Endodermal cell (in vitro differentiated cells): ENCODE measurements at regions not wholly inside any gene's neighbourhood (a gene's known extent, or its start where the extent isn't known, plus 50 kb on each side); places are given as distances from the start of the nearest gene placed in this dataset.
A peak's percentile ranks its signal among the peaks of the same experiment; 100 is the strongest.

Experiments used
- DNase-seq: peaks from one replicate; pipeline ENCODE4 v3.0.0-alpha.2; 2017
- H3K27ac ChIP-seq: 2 replicates; pipeline ENCODE4 v1.5.1; 2013; ENCODE audit warnings: mild to moderate bottlenecking, low read depth, low read length, moderate library complexity
- H3K27me3 ChIP-seq: 2 replicates; pipeline ENCODE4 v1.6.1; 2013; ENCODE audit warnings: mild to moderate bottlenecking, low read length, moderate library complexity; ENCODE audit not compliant: insufficient read depth, control insufficient read depth, poor library complexity, severe bottlenecking
- H3K36me3 ChIP-seq: 2 replicates; pipeline ENCODE4 v1.7.0; 2013; ENCODE audit warnings: mild to moderate bottlenecking, low read length, moderate library complexity; ENCODE audit not compliant: control insufficient read depth, insufficient read depth
- H3K4me1 ChIP-seq: one replicate; pipeline ENCODE4 v1.7.0; 2013; ENCODE audit warnings: low read length; ENCODE audit not compliant: control insufficient read depth, insufficient read depth
- H3K4me3 ChIP-seq: 2 replicates; pipeline ENCODE4 v1.5.1; 2013; ENCODE audit warnings: mild to moderate bottlenecking, low read length, moderate library complexity
- H3K9ac ChIP-seq: 2 replicates; pipeline ENCODE4 v1.6.1; 2013; ENCODE audit warnings: mild to moderate bottlenecking, low read length, moderate library complexity; ENCODE audit not compliant: poor library complexity, severe bottlenecking; ENCODE audit errors: extremely low read depth
- H3K9me3 ChIP-seq: 2 replicates; pipeline ENCODE4 v1.6.1; 2013; ENCODE audit warnings: mild to moderate bottlenecking, low read length, moderate library complexity; ENCODE audit not compliant: control insufficient read depth
- H3K27ac Mint-ChIP-seq: 2 replicates; pipeline ENCODE4 v1.8.0; 2020; ENCODE audit warnings: mixed read lengths
- H3K27me3 Mint-ChIP-seq: 2 replicates; pipeline ENCODE4 v1.8.0; 2021; ENCODE audit warnings: mild to moderate bottlenecking, mixed read lengths; ENCODE audit not compliant: insufficient read depth
- H3K36me3 Mint-ChIP-seq: 2 replicates; pipeline ENCODE4 v1.8.0; 2020; ENCODE audit warnings: low read depth, mixed read lengths
- H3K4me1 Mint-ChIP-seq: 2 replicates; pipeline ENCODE4 v1.8.0; 2020; ENCODE audit warnings: mixed read lengths
- H3K4me3 Mint-ChIP-seq: 2 replicates; pipeline ENCODE4 v1.8.0; 2020; ENCODE audit warnings: mild to moderate bottlenecking, moderate library complexity, mixed read lengths
- H3K9me3 Mint-ChIP-seq: 2 replicates; pipeline ENCODE4 v1.8.0; 2020; ENCODE audit warnings: mild to moderate bottlenecking, mixed read lengths
- WGBS, 2 experiments: methylation state at CpG; one replicate each; pipeline versions ENCODE4 v1.1.5 to v1.1.7; 2013; ENCODE audit warnings: missing lambda C conversion rate in 2 of 2, mixed read lengths in 1 of 2; ENCODE audit not compliant: insufficient coverage in 1 of 2, insufficient read length in 1 of 2; 5-methylcytosine and 5-hydroxymethylcytosine counted together
- TF ChIP-seq, protein P1 (sequence below): fragments of 200-600 bp; sonication (generic); conservative IDR thresholded peaks from 2 replicates; pipeline ENCODE4 v1.5.0; 2021; ENCODE audit warnings: antibody characterized with exemption, mild to moderate bottlenecking

DNA sequence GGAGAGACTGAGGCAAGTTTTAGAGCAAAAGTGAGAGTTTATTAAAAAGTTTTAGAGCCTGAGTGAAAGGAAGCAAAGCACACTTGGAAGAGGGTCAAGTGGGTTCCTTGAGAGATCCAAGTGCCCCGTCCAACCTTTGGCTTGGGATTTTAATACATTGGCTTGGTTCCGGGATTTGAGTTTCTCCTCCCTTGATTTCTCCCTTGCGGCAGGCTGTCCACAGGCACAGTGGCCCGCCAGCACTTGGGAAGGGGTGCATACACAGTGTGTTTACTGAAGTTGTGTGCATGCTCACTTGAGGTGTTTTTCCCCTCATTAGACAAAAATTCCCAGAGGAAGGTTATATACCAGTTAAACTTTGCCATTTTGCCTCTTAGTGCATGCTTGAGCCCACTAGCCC lies 333.5 kb downstream of the PCDH18 start:
- Mint-ChIP-seq H3K4me1 (peaks cover 8% of the 10 kb centered on the region), H3K27me3 (no peaks in the 10 kb centered on the region), H3K27ac (no peak overlapping the region), H3K4me3 (no peak overlapping the region), H3K9me3 (no peaks in the 10 kb centered on the region), H3K36me3 (no peaks in the 10 kb centered on the region)
- 85 to 100% methylated on average over 1 to 4 of the region's 4 CpGs for WGBS, 2 experiments
- Histone ChIP-seq H3K9ac (no peak overlapping the region), H3K9me3 (peaks cover 8% of the 10 kb centered on the region), H3K4me3 (no peak overlapping the region), H3K36me3 (no peaks in the 10 kb centered on the region), H3K27me3 (no peaks in the 10 kb centered on the region), H3K4me1 (peaks cover 4% of the 10 kb centered on the region), H3K27ac (no peak overlapping the region)
- TF ChIP-seq, protein P1, sequence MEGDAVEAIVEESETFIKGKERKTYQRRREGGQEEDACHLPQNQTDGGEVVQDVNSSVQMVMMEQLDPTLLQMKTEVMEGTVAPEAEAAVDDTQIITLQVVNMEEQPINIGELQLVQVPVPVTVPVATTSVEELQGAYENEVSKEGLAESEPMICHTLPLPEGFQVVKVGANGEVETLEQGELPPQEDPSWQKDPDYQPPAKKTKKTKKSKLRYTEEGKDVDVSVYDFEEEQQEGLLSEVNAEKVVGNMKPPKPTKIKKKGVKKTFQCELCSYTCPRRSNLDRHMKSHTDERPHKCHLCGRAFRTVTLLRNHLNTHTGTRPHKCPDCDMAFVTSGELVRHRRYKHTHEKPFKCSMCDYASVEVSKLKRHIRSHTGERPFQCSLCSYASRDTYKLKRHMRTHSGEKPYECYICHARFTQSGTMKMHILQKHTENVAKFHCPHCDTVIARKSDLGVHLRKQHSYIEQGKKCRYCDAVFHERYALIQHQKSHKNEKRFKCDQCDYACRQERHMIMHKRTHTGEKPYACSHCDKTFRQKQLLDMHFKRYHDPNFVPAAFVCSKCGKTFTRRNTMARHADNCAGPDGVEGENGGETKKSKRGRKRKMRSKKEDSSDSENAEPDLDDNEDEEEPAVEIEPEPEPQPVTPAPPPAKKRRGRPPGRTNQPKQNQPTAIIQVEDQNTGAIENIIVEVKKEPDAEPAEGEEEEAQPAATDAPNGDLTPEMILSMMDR, result no peak
- DNase-seq, result no peak

DNA sequence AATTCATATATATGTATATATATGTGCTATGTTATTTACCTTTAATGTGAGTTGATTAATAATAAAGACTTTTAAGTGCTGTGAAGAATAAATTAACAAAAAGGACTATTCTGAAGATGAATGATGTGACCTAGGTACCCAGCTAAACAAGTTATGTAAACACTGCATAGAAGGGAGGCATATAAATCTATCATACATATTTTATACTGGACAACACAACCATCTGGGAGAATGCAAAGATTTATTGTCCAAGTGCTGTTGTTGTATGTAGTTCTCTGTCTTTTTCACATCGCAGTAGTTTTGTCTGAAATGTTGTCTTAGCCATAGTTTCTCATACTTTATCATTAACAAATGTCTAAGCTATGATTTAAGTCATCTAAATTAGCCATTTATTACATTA lies 337.6 kb downstream of the PCDH18 start:
- H3K9me3 Mint-ChIP-seq, result no peaks in the 10 kb centered on the region
- 100% methylated on average over 1 of the region's 1 CpG; no CpG with 5 or more reads in 1 of the 2 experiments for WGBS, 2 experiments
- H3K27ac Mint-ChIP-seq, result no peak overlapping the region

DNA sequence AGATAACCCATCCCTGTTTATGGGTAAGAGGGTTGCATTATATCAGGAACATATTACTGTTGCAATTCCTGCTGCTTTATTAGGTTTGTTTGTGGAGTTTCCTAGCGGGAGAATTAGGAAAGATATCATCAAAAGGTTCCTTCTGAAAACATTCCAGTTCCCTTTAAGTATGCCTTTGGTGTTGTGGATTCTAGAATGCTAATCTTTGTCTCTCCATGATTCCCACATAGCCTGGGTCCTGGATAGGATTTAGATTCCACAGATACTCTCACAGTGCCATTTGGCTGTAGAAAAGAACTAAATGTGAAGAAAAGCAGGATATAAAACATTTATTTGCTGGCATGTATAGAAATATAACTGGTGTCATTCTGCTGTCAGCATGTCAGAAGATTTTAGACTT lies 338.7 kb downstream of the PCDH18 start:
- peak overlapping the region; percentile 5 for H3K9ac ChIP-seq
- TF ChIP-seq, protein P1, result no peak
- H3K36me3 Mint-ChIP-seq, result no peaks in the 10 kb centered on the region
- no peaks in the 10 kb centered on the region for H3K27me3 Mint-ChIP-seq
- peaks cover 12% of the 10 kb centered on the region for H3K9me3 ChIP-seq
- no peaks in the 10 kb centered on the region for H3K9me3 Mint-ChIP-seq
- no peaks in the 10 kb centered on the region for H3K4me1 Mint-ChIP-seq
- H3K4me3 Mint-ChIP-seq, result no peak overlapping the region
- no peaks in the 10 kb centered on the region for H3K27me3 ChIP-seq
- no peak overlapping the region for H3K27ac Mint-ChIP-seq
- H3K36me3 ChIP-seq, result no peaks in the 10 kb centered on the region
- 39% methylated on average over 1 of the region's 1 CpG; no CpG with 5 or more reads in 1 of the 2 experiments for WGBS, 2 experiments
- no peak overlapping the region for H3K27ac ChIP-seq
- H3K4me1 ChIP-seq, result peaks cover 4% of the 10 kb centered on the region
- DNase-seq, result no peak
- H3K4me3 ChIP-seq, result peak overlapping the region; percentile 32

More for the DNA sequence above, 337.6 kb downstream of the PCDH18 start:
- H3K9me3 ChIP-seq, result peaks cover 11% of the 10 kb centered on the region
- Mint-ChIP-seq H3K4me1 (no peaks in the 10 kb centered on the region), H3K27me3 (no peaks in the 10 kb centered on the region), H3K4me3 (no peak overlapping the region), H3K36me3 (no peaks in the 10 kb centered on the region)
- no peak for DNase-seq
- H3K4me3 ChIP-seq, result no peak overlapping the region
- H3K36me3 ChIP-seq, result no peaks in the 10 kb centered on the region
- H3K27me3 ChIP-seq, result no peaks in the 10 kb centered on the region
- H3K27ac ChIP-seq, result no peak overlapping the region
- H3K4me1 ChIP-seq, result peaks cover 4% of the 10 kb centered on the region
- no peak overlapping the region for H3K9ac ChIP-seq
- TF ChIP-seq, protein P1, result no peak
